T-helper 2 cell (primary cell): ENCODE measurements at regions not wholly inside any gene's neighbourhood (a gene's known extent, or its start where the extent isn't known, plus 50 kb on each side); places are given as distances from the start of the nearest gene placed in this dataset.

Experiments
- DNase-seq, 5 experiments: peaks; one replicate each; pipeline versions ENCODE4 v3.0.0 to v3.0.0-alpha.2; 2012 to 2022

DNA sequence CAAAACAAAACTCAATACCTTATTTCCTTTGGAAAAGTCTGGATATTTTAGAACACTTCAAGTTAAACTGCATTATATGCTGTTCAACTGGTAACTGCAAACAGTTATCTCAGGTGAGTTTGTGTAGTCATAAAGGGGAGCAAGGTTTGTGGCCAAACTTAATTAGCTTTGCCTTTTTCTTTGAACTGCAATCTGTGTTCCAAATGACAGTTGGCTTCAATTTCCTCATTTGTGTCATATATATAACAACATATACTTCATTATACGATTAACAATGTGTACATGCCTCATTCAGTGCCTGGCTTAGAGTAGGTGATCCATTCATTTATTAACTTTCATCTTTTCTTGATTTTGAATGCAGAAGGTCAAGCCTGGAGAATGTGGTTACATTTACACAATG lies 55.8 kb downstream of the KCNE4 start:
- no peak for DNase-seq

DNA sequence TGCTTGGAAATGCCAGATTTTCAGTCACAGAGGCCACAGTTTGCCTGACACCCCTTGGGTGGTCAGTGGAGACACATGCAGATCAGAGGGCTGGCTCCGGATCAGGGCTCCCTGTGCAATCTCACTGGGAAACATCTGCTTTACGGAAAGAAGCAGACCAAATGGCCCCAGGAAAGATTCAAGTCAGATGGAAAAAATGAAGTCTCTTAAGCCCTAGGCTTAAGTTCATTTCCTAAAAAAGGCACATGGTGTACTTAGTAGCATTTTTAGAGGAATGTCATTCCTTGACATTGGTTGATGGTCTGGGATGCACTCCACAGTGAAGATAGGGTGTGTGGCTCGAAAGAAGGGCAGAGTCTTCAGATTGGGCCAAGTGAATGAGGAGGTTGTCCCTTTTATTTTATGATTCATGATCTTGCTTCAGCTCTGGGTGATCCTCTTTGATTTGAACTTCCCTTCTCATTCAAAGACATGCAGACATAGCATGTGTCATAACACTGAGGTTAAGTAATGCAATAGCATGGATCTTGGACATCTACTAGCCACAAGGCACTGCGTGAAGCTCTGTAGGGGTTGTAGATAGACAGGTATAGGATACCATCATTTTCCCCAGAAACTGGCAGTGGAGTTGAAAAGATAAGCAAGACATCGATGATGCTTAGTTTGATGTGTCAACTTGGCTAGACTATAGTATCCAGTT lies 56.5 kb downstream of the KCNE4 start:
- DNase-seq: no peak

DNA sequence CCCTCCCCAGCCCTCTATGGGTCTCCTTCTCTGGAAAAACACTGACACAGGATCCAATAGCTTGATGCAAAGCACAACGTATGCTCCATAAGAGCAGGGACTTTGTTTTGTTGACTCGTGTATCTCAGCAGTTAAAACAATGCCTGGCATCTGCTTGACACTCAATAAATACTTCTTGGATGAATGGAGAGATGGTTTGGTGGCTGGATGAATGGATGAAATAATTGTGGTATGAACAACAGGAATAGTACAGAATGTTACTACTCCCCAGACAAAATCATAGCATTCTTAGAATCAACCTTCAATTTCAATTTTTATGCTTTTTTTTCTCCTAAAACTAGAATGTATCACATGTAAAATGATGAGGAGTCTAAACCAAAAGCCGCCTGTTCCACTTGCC lies 57.4 kb downstream of the KCNE4 start:
- no peak for DNase-seq

- no peak for DNase-seq
These were observed 61.2 kb downstream of the KCNE4 start for GRCh38 chr2:223113161-223113560.

- DNase-seq: no peak
These were observed 62.2 kb downstream of the KCNE4 start for GRCh38 chr2:223114170-223114569.

GRCh38 chr2:223114917-223115316 lies 62.9 kb downstream of the KCNE4 start:
- DNase-seq: no peak

DNA sequence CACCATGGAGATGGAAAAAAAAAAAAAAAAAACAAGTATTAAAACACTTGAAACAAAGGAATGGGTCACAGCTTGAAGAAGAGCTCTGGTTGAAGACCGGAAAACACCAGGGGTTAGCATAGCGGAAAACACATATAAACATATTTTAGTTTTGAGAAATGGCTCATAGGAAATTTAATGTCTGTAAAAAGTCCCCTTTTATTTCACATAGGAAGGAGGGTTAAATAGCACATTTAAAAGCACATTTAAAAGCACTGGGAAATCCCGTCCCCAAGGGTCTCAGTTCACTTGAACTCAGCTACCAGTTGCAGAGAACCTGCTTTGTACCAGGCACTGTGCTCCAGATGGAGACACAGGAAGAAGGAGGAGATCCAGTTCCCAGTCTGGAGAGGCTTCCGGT lies 65.5 kb downstream of the KCNE4 start:
- no peak for DNase-seq

GRCh38 chr2:223121283-223121682 lies 69.3 kb downstream of the KCNE4 start:
- no peak for DNase-seq

DNA sequence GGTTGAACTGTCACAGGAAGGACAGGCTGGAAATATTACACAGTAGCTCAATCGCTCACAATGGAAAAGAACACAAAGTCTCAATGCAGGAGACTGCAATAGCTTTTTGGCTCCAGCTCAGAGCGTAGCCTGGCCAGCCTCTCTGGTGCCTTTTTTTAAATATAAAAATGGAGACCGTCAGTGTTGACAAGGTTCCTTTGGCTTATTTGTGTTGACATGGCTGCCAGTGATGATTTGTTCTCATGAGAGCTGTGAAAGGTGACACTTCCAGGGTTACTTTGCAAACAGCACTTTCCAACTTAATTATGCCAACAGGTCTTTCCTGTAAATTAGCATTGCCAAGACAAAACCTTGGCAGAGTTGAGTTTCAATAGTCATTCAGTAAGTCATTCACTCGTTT lies 70.8 kb downstream of the KCNE4 start:
- no peak for DNase-seq

GRCh38 chr2:223123855-223124610 lies 72.0 kb downstream of the KCNE4 start:
- DNase-seq: no peak

DNA sequence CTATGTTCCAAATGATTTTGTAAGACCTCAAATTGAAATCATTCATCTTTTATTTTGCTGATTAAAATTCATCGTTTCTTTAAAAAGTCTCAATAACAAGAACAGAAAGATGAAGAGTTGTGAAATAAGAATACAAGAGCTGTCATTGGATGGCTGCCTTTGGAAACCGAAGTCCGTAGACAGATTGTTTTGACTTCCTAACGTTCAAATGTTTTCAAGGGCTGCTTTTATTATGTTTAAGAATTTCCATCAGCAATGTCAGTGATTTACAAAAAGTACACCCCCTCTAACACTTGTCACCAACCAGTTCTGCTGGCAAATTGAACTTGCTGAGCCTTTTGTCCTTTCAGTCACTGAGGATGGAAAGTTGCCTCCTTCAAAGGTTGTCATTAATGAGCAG lies 89.6 kb downstream of the KCNE4 start:
- no peak for DNase-seq

DNA sequence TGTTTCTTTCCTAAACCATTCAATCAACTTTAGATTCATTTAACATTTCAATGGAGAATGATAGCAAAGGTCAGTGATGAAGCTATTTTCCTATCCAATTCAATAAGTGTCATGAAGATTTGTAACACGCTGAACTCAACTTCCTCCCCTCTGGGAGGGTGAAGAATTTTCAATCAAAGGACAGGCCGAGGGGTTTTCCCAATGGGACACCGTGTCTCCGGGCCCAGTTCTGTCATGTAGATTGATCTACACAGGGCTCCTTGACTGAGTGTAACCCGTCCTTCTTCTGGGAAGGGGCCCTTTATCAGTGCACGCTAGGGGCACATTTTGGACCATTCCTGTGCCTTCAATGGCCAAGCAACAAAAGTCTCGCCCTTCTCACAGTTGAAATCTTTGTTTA lies 90.1 kb downstream of the KCNE4 start:
- no peak for DNase-seq

GRCh38 chr2:223147431-223147830 lies 95.4 kb downstream of the KCNE4 start:
- DNase-seq: no peak

- DNase-seq: no peak
These were observed 96.5 kb downstream of the KCNE4 start for GRCh38 chr2:223148516-223148915.

DNA sequence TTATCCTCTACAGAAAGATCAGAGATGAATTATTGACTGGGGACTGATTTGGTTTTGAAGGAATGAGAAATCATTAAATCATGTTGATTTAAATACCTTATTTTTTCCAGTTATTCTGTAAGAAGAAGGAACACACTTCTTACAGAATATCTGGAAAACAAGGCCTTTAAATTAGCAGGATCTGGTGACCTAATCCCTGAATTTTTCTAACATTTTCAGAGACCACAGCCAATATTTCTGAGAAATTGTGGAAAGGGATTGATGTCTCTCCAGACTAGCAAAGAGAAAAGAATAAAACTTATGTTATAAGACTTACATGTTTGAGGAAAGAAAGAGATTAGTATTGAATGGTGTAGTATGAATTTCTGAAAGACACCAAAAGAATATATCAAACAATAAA lies 104.0 kb downstream of the KCNE4 start:
- no peak for DNase-seq

GRCh38 chr2:223161873-223162458 lies 110.0 kb downstream of the KCNE4 start:
- no peak for DNase-seq

GRCh38 chr2:223165423-223166214 lies 113.6 kb downstream of the KCNE4 start:
- DNase-seq: no peak

- no peak for DNase-seq
These were observed 114.2 kb downstream of the KCNE4 start for GRCh38 chr2:223166215-223166493.

GRCh38 chr2:223166983-223167650 lies 115.1 kb downstream of the KCNE4 start:
- no peak for DNase-seq

GRCh38 chr2:223169830-223170605 lies 118.0 kb downstream of the KCNE4 start:
- no peak for DNase-seq

- DNase-seq: no peak
These were observed 125.0 kb downstream of the KCNE4 start for GRCh38 chr2:223176970-223177369.

- no peak for DNase-seq
These were observed 128.5 kb downstream of the KCNE4 start for GRCh38 chr2:223180463-223180862.
